Hepatocyte (in vitro differentiated cells): ENCODE measurements at regions not wholly inside any gene's neighbourhood (a gene's known extent, or its start where the extent isn't known, plus 50 kb on each side); places are given as distances from the start of the nearest gene placed in this dataset.

Source experiments
- DNase-seq: peaks from one replicate; pipeline ENCODE4 v3.0.0-alpha.2; 2016; ENCODE audit warnings: low spot score
- H2AFZ ChIP-seq: fragments of 200-600 bp; sonication (generic); 2 replicates; pipeline ENCODE4 v1.6.0; 2016; ENCODE audit warnings: antibody characterized with exemption, mild to moderate bottlenecking
- H3K27ac ChIP-seq: fragments of 200-600 bp; sonication (generic); 2 replicates; pipeline ENCODE4 v1.5.1; 2016; ENCODE audit warnings: mild to moderate bottlenecking
- H3K27me3 ChIP-seq: fragments of 200-600 bp; sonication (generic); 2 replicates; pipeline ENCODE4 v1.6.1; 2016
- H3K36me3 ChIP-seq: fragments of 200-600 bp; sonication (generic); replicated peaks from 2 replicates; pipeline ENCODE4 v1.5.1; 2016; ENCODE audit warnings: low read depth; ENCODE audit not compliant: insufficient read depth
- H3K4me1 ChIP-seq: fragments of 200-600 bp; sonication (generic); 2 replicates; pipeline ENCODE4 v1.5.1; 2016; ENCODE audit warnings: mild to moderate bottlenecking, moderate library complexity; ENCODE audit not compliant: insufficient read depth
- H3K4me2 ChIP-seq: fragments of 200-600 bp; sonication (generic); 2 replicates; pipeline ENCODE4 v1.6.0; 2016
- H3K4me3 ChIP-seq: fragments of 200-600 bp; sonication (generic); 2 replicates; pipeline ENCODE4 v1.5.1; 2016; ENCODE audit warnings: mild to moderate bottlenecking
- H3K79me2 ChIP-seq: fragments of 200-600 bp; sonication (generic); 2 replicates; pipeline ENCODE4 v1.6.0; 2017; ENCODE audit warnings: mild to moderate bottlenecking
- H3K9me2 ChIP-seq: fragments of 200-600 bp; sonication (generic); replicated peaks from 2 replicates; pipeline ENCODE4 v1.6.0; 2017; ENCODE audit warnings: mild to moderate bottlenecking; ENCODE audit not compliant: insufficient read depth
- H3K9me3 ChIP-seq: fragments of 200-600 bp; sonication (generic); 2 replicates; pipeline ENCODE4 v1.5.1; 2016; ENCODE audit warnings: low read depth, mild to moderate bottlenecking
- H4K20me1 ChIP-seq: fragments of 200-600 bp; sonication (generic); 2 replicates; pipeline ENCODE4 v1.6.0; 2016; ENCODE audit warnings: mild to moderate bottlenecking; ENCODE audit not compliant: insufficient read depth, poor library complexity, severe bottlenecking
- EZH2 ChIP-seq: fragments of 200-600 bp; sonication (generic); IDR thresholded peaks from 2 replicates; pipeline ENCODE4 v1.6.1; 2016; ENCODE audit warnings: antibody characterized with exemption, mild to moderate bottlenecking, borderline replicate concordance
- EZH2phosphoT487 ChIP-seq: fragments of 200-600 bp; sonication (generic); IDR thresholded peaks from one replicate; pipeline ENCODE4 v1.6.1; 2018; ENCODE audit warnings: antibody characterized with exemption, mild to moderate bottlenecking, low read depth, moderate library complexity; ENCODE audit not compliant: unreplicated experiment, severe bottlenecking
- WGBS: methylation state at CpG from one replicate; pipeline ENCODE4 v1.1.6; 2016; ENCODE audit warnings: low lambda C conversion rate; ENCODE audit errors: missing lambda C conversion rate; 5-methylcytosine and 5-hydroxymethylcytosine counted together
- TF ChIP-seq, protein P1 (sequence below): fragments of 200-600 bp; sonication (generic); IDR thresholded peaks from 2 replicates; pipeline ENCODE4 v1.5.1; 2016; ENCODE audit warnings: antibody characterized with exemption, mild to moderate bottlenecking; ENCODE audit not compliant: poor library complexity

DNA sequence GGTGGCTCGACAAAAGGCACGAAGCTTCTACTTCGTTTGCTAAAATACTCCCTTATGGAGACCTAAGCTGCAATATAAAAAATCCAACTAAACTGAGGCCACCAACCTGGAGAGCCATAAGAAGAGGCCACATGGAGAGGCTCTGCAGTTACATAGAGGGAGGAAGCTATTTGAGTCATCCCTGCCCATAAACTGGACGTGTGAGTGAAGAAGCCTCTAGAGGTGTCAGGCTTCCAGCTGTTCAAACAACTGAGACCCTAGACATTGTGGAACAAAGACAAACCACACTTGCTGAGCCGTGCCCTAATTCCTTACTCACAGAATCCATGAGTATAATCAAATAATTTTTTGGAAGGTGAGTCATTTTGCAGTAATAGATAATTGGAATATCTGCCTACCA lies 50.2 kb upstream of the GMNC start:
- no peaks in the 10 kb centered on the region for H3K79me2 ChIP-seq
- no peak for TF ChIP-seq EZH2
- no peak for TF ChIP-seq EZH2phosphoT487
- TF ChIP-seq, protein P1, sequence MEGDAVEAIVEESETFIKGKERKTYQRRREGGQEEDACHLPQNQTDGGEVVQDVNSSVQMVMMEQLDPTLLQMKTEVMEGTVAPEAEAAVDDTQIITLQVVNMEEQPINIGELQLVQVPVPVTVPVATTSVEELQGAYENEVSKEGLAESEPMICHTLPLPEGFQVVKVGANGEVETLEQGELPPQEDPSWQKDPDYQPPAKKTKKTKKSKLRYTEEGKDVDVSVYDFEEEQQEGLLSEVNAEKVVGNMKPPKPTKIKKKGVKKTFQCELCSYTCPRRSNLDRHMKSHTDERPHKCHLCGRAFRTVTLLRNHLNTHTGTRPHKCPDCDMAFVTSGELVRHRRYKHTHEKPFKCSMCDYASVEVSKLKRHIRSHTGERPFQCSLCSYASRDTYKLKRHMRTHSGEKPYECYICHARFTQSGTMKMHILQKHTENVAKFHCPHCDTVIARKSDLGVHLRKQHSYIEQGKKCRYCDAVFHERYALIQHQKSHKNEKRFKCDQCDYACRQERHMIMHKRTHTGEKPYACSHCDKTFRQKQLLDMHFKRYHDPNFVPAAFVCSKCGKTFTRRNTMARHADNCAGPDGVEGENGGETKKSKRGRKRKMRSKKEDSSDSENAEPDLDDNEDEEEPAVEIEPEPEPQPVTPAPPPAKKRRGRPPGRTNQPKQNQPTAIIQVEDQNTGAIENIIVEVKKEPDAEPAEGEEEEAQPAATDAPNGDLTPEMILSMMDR = no peak
- no peak overlapping the region for H3K4me2 ChIP-seq
- WGBS = 62% methylated on average over 5 of the region's 5 CpGs
- H3K27me3 ChIP-seq = peaks cover 6% of the 10 kb centered on the region
- no peaks in the 10 kb centered on the region for H3K36me3 ChIP-seq
- no peaks in the 10 kb centered on the region for H3K9me3 ChIP-seq
- DNase-seq = no peak
- H4K20me1 ChIP-seq = no peaks in the 10 kb centered on the region
- H3K4me1 ChIP-seq = no peaks in the 10 kb centered on the region
- H3K27ac ChIP-seq = no peak overlapping the region
- H3K9me2 ChIP-seq = no peaks in the 10 kb centered on the region
- H2AFZ ChIP-seq = no peak overlapping the region
- no peak overlapping the region for H3K4me3 ChIP-seq
